Forelimb muscle (tissue), 1 donor: ENCODE measurements at regions not wholly inside any gene's neighbourhood (a gene's known extent, or its start where the extent isn't known, plus 50 kb on each side); places are given as distances from the start of the nearest gene placed in this dataset.

ENCODE experiments used
- DNase-seq: peaks from one replicate; pipeline ENCODE4 v3.0.0-alpha.2; 2013; ENCODE audit warnings: low read depth

- no peak for DNase-seq
These were observed 50.7 kb upstream of the SPATA12 start for GRCh38 chr3:57009802-57010201.

DNA sequence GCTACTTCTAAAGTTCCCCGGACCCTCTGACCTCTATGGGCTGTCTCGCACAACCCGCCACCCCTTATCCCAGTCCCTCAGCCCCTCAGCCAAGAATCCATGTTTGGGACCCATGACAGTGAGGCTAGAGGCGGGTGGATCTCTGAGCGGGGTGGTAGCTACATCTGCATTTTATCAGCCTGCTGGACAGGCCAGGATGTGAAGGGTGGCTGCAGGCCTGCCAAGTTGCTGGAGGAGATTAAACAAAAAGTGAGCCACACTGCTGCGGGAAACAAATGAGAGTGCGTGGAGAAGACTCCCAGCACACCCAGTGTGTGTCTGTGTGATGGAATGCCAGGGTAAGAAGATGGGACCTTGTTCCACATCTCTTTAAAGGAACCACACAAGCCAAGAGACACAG lies 51.1 kb upstream of the SPATA12 start:
- no peak for DNase-seq

DNA sequence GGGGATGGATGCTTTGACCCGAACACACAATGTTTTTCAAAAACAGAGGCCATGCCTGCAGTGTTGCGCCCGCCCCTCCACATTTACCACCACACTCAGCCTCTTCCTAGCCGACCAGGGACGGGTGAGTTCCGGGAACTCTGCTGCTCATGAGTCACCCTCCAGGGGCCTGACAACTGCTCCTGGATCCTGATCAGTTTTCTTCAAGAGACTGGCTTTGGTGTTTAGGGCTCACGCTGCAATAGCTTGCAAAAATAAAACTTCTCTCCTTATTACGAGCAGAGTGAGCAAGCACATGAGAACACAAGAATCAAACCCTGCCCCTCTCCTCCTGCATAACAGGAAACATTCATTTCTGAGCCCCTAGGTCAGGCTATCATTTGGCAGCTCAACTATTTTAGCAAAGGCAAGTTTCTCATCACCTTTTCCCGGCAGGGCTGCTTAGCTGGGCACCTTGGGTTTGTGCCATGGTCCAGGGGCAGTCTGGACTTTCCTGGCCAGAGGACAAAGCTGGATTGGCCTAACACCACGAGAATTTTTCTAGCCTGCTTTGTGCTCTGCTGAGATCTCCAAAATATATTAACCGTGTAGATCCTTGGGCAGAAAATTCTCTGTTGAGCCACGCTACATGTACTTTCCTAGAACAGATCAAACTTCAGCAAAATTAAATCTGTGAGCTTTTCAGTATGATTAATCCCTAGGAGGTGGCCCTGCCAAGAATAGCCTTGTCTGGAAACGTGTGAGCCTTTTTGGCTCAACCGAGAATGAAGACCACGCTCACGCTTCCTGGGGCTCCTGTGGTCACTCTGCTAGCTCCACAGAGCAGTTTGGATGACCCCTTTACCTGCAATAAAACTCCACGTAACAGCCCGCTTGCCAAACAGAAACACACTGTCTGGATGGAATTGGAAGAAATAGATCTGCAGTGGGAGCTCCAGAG lies 52.7 kb upstream of the SPATA12 start:
- no peak for DNase-seq

DNA sequence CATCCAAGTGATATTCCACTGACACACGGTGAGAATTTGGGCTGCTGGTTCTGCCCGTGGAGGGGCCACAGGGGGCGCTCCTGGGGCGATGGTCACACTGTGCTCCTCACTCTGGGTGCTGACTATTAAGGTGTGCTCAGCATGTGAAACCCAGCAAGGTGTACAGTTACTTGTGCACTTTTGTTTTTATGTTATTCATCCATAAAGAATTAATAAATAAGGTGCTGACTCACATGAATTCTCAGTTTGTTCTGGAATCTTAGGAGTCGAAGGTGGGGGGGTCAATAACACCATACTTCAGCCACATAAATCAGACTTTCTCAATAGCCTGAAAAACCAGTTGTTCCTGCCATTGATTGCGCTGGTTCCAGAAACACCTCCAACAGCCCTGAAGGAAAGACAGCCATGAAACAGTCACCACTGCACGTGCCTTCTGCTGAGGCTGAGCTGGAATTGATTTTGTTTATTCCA lies 53.5 kb upstream of the SPATA12 start:
- DNase-seq = no peak

GRCh38 chr3:57006179-57006657 lies 54.2 kb upstream of the SPATA12 start:
- DNase-seq = no peak

DNA sequence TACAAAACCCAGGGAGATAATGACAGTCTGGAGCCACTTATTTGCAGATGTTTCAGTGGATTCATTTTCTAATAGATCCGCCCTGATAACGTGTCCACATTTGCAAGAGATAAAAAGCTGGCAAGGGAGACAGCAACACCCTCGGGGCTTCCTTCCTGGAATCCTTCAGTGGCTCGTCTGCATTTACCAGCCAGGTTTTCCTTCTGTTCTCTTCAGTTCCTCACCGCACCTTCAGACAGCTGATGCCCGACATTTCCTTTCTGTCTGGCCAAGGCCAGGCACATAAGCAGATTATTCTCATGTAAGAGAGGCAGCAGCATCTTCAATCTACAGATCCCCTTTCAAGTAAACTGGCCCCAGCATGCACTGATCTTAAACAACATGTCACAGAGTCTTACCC lies 56.2 kb upstream of the SPATA12 start:
- no peak for DNase-seq

- DNase-seq = no peak
These were observed 56.8 kb upstream of the SPATA12 start for GRCh38 chr3:57003676-57004075.

- no peak for DNase-seq
These were observed 59.1 kb upstream of the SPATA12 start for GRCh38 chr3:57001356-57001755.

DNA sequence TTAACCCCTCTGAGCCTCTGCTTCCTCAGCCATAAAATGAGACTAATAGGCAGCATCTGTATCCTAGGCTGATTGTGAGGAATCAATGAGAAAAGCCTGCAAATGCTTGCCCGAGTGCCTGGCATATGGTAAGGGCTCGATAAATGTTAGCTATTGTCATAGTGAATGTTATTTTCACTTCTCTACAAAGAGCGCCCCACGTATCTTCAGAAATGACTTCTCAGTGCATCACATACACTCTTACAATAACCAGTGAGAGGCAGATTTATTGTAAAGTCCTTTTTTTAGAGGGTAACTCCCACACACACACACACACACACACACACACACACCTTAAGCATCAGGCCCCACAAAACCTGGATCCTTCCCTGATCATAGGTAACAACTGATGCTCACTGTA lies 60.5 kb upstream of the SPATA12 start:
- DNase-seq = no peak

- DNase-seq = no peak
These were observed 60.9 kb upstream of the SPATA12 start for GRCh38 chr3:56999547-56999946.

GRCh38 chr3:56998076-56998529 lies 62.4 kb upstream of the SPATA12 start:
- no peak for DNase-seq

DNA sequence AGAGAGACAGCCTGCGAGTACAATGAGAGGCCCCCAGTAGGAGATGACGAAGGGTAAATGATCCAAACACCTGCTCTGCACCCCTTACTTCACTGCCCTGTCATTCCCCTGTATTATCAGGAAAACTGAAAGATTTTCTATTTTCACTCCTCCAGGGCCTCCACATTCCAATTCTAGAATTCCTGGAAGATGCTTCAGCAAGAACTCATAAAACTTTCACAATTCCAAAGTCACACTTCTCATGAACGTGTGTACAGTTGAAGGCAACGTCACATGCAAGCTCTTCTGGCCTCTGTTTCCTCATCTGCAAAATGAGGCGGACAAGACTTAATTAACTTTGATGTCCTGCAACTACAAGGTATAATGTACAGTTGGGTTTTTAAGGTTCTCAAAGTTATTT lies 62.8 kb upstream of the SPATA12 start:
- DNase-seq = no peak

- no peak for DNase-seq
These were observed 63.4 kb upstream of the SPATA12 start for GRCh38 chr3:56997041-56997440.

DNA sequence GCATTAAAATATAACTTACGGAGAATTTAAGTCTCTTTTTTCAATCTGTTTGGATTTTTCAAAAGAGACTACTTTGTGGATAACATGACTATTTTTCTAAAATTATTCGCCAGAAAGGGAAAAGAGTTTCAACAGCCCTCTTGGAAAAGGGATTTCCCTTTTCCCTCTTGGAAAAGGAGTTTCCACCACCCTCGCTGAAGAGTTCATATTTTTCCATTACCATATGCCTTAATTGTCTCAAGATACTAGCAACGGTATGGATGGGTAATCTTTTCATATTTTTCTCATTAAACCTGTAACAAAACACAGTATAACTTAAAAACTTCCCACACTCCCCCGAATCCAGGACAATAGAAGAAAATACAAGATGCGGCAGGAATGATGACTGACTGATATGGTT lies 66.1 kb upstream of the SPATA12 start:
- DNase-seq = no peak

- DNase-seq = no peak
These were observed 69.8 kb upstream of the SPATA12 start for GRCh38 chr3:56990641-56991015.

DNA sequence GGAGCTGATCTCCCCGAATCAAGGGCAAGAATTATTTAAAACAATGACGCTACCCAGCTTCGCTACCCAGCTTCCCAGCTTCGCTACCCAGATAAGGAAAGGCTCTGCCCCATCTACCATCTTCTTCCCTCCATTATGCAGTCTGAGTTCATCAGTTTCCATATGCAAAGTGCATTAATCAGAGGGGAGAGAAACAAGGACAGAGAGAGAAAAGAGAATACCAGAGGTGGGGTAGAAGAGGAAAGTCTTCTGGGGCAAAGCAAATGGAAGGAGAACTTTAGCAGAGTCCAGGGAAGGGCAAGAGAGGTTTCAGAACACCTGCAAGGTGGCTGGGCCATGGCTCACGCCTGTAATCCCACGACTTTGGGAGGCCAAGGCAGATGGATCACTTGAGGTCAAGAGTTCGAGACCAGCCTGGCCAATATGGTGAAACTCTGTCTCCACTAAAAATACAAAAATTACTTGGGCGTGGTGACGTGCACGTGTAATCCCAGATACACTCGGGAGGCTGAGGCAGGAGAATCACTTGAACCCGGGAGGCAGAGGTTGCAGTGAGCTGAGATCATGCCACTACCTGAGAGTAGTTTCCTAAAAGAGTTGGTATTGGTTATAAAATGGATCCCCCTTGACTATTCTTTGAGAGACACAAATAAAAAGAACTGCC lies 70.4 kb upstream of the SPATA12 start:
- no peak for DNase-seq

DNA sequence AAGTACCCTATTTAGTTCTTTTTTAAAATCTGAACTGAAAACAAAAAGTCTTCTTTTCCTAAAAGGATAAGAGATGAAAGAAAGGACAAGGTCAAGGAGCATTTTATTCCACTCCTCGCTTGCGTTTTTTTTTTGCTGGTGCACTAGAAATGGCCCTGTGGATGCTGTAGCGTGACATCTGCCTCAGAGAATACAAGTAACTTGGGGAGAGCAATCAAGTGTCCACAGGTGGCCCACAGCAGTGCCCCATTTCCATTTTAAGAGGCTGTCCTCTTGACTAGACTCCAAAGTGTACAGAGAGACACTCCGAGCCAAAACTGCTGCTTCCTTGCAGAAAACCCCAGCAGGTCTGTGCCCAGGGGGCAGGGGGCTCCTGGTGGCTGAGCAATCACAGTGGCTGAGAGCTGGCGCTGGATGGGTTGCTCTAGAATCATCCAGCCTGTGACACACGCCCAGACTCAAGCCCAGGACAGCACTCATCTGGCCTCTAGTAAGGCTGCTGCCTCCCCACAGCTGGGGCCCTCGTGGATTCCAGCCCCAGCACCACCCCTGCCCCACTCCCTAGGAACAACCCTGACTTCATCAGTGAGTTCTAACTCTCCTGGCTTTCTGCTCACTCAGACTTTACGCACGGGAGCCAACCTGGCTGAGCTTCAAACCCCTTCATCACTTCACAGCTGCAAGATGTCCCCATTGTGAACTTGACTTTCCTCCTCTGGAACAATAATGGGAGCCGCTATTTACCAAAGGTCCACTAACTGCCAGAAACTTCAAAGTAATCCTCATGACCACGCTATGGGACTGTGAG lies 71.1 kb upstream of the SPATA12 start:
- DNase-seq = no peak

DNA sequence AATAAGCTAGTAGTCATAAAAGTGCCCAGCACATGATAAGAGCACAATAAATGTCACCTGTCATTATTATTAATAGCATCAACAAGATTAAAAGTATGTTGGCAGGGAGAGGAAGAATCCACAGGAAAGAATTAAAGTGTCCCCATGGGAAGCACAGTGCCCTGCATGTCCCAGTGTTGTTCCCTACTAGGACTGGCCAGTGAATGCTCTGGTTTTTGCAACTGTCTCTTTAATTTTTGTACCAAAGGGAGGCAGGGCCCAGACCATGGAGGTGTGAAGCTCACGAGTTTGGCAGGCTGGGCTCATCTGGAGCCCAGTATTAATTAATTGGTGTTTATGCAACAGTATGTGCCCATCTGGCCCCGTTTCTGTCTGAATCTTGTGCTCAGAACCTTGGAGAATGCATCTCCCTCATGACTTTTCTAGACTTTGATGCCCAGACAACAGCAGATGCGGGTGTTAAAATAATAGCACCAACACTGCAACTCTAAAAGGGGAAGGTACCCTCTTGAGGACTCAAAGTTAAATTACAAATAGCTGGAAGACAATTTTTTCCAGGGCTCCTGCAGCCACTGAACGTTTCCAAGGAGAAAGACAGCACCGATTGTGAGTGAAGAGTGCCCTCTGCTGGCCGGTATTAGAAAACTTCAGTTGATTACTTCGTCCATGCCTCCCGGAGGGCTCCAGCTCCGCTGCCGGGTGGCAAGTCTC lies 71.9 kb upstream of the SPATA12 start:
- peak; percentile 76 for DNase-seq

- DNase-seq = no peak
These were observed 73.1 kb upstream of the SPATA12 start for GRCh38 chr3:56987238-56987895.

- DNase-seq = no peak
These were observed 74.1 kb upstream of the SPATA12 start for GRCh38 chr3:56986347-56986746.

DNA sequence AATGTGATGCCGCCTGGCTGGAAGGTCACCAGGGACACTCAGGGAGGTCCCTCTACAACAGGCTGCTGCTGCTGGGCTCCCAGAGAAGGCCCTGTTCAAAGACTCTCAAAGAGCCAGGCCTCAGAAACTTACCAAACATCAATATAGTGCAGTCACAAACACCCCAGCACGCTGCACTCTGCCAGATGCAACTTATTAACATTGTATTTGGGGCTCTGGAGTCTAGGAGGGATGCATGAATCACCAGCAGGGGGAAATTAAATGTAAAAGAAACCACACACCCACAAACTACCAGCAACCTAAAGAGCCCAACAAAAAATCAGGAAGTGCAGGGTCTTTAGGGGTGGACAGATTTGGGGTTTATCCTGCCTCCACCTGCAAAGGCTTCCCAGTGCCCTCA lies 74.6 kb upstream of the SPATA12 start:
- no peak for DNase-seq
